ENCODE measurements at regions not wholly inside any gene's neighbourhood (a gene's known extent, or its start where the extent isn't known, plus 50 kb on each side); places are given as distances from the start of the nearest gene placed in this dataset.
"Not testable (repeated sequence)": the region's sequence is repeated elsewhere in the genome, so short reads cannot be mapped to it uniquely, and the experiment has no call there.

- ATAC-seq (no peak), DNase-seq (ENCODE audit: low spot score in 2 of 2) (no peak)
- Mint-ChIP-seq H3K27ac (no peak overlapping the region), H3K9me3 (peaks cover 3 to 10% of the 10 kb centered on the region in 2 donors), H3K36me3 (no peaks in the 10 kb centered on the region)
Observed at GRCh38 chr3:86887876-86888275, 103.1 kb downstream of the VGLL3 start.

DNA sequence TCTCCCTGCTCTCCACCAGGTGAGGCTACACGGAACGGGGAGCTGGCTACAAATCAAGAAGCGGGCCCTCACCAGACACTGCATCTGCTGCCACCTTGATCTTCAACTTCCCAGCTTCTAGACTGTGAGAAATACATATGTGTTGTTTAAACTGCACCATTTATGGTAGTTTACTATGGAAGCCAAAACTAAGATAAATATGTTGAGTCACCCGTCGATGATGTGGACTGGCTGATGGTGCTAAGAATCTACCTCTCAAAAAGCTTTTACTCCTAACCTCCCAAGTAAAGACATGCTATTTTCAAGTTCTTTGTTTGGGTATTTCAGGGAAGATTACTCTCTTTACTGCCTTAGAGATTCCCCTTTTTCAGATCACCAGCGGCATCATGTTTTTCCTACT lies 110.9 kb downstream of the VGLL3 start:
- Mint-ChIP-seq H3K27ac (no peak overlapping the region), H3K36me3 (no peaks in the 10 kb centered on the region), H3K9me3 (peaks cover 6 to 20% of the 10 kb centered on the region in 2 donors)
- ATAC-seq (no peak), DNase-seq (ENCODE audit: low spot score in 2 of 2) (no peak)

DNA sequence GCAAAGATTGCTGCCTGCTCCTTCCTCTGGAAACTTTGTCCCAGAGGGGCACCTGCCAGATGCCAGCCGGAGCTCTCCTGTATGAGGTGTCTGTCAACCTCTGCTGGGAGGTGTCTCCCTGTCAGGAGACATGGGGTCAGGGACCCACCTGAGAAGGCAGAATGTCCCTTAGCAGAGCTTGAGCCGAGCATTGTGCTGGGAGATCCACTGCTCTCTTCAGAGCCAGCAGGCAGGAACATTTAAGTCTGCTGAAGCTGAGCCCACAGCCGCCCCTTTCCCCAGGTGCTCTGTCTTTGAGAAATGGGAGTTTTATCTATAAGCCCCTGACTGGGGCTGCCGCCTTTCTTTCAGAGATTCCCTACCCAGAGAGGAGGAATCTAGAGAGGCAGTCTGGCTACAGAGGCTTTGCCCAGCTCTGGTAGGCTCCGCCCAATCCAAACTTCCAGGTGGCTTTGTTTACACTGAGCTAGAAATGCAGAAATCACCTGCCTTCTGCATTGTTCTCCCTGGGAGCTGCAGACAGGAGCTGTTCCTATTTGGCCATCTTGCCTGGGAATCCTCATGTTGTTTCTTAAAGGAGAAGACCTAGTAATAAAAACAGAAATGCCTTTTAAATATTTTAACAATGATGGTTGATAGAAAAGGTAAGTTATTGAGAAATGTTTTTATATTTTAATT lies 114.3 kb downstream of the VGLL3 start:
- peaks cover 15 to 18% of the 10 kb centered on the region in 2 donors for H3K9me3 Mint-ChIP-seq
- H3K27ac Mint-ChIP-seq; DNase-seq (ENCODE audit: low spot score in 2 of 2); H3K36me3 Mint-ChIP-seq; ATAC-seq: not testable (repeated sequence)

DNA sequence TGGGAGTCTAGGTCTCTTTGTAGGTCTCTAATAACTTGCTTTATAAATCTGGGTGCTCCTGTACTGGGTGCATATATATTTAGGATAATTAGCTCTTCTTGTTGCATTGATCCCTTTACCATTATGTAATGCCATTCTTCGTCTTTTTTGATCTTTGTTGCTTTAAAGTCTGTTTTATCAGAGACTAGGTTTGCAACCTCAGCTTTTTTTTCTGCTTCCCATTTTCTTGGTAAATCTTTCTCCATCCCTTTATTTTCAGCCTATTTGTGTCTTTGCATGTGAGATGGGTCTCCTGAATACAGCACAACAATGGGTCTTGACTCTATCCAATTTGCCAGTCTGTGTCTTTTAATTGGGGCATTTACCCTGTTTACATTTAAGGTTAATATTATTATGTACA lies 116.2 kb downstream of the VGLL3 start:
- DNase-seq (ENCODE audit: low spot score in 2 of 2); H3K27ac Mint-ChIP-seq; ATAC-seq; H3K36me3 Mint-ChIP-seq: not testable (repeated sequence)
- H3K9me3 Mint-ChIP-seq, result peaks cover 13 to 15% of the 10 kb centered on the region in 2 donors

- no peak for ATAC-seq
- DNase-seq (ENCODE audit: low spot score in 2 of 2), result no peak
- Mint-ChIP-seq H3K36me3 (peaks cover 0 to 5% of the 10 kb centered on the region in 2 donors), H3K27ac (no peak overlapping the region), H3K9me3 (peaks cover 9 to 15% of the 10 kb centered on the region in 2 donors)
Observed at GRCh38 chr3:86869566-86869965, 121.4 kb downstream of the VGLL3 start.

DNA sequence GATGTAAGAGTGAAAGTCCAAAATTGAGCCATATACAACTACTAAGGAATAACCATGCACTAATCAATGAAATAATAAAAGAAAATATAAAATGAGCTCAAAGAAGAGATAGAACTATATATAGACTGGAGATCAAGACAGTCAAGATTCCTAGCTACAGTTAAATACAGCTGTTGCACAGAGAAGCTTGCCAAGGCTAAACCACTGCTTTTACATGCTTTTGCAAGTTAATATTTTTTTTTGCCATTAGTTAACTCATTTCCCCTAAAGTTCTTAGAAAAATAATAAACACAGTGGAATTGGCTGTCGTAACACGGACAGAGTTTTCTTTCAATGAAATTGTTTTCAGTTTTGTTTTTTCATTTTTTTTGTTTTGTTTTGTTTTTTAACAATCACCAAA lies 123.0 kb downstream of the VGLL3 start:
- no peak for DNase-seq (ENCODE audit: low spot score in 2 of 2)
- ATAC-seq, result no peak
- no peak overlapping the region for H3K27ac Mint-ChIP-seq
- no peaks in the 10 kb centered on the region for H3K36me3 Mint-ChIP-seq
- peaks cover 9 to 10% of the 10 kb centered on the region in 2 donors for H3K9me3 Mint-ChIP-seq

DNA sequence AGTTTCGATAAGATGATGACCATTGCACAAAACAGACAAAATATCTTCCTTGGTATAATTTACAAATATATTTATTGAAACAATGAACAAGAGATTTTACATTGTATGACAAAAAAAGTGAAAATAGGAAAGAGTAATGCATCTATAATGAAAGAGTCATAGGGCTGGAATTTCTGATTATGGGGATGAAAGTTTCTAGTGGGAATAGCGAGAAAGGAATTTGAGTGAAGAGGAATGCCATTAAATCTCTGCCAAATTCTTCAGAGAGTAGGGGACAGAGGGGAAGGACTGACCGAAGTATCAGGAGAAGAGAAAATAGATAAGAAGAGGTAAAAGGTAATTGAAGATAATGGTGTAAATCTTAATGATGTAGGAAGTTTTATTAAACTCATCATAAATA lies 125.4 kb downstream of the VGLL3 start:
- DNase-seq (ENCODE audit: low spot score in 2 of 2) (no peak), ATAC-seq (no peak)
- Mint-ChIP-seq H3K27ac (no peak overlapping the region), H3K9me3 (peaks cover 11% of the 10 kb centered on the region in 2 donors), H3K36me3 (no peaks in the 10 kb centered on the region)

DNA sequence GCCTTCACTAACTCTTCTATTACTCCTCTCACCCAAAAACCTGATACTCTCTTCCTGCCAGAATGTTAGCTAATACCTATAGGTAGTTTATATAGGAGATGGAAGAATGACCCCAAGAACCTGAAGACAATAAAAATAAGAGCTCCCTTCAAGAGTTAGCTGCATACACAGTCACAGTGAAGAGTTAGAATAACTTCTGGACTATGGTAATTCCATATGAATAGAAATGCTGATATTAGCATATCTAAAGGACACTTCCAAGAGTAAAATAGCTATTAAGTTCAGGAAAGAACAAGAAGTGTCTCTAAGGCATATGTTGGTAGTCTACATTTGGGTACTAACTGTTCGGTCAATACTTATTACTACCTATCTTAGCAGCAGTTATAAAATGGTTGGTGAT lies 134.2 kb downstream of the VGLL3 start:
- H3K9me3 Mint-ChIP-seq, result peaks cover 0 to 12% of the 10 kb centered on the region in 2 donors
- DNase-seq (ENCODE audit: low spot score in 2 of 2), result no peak
- H3K36me3 Mint-ChIP-seq, result no peaks in the 10 kb centered on the region
- no peak for ATAC-seq
- no peak overlapping the region for H3K27ac Mint-ChIP-seq

DNA sequence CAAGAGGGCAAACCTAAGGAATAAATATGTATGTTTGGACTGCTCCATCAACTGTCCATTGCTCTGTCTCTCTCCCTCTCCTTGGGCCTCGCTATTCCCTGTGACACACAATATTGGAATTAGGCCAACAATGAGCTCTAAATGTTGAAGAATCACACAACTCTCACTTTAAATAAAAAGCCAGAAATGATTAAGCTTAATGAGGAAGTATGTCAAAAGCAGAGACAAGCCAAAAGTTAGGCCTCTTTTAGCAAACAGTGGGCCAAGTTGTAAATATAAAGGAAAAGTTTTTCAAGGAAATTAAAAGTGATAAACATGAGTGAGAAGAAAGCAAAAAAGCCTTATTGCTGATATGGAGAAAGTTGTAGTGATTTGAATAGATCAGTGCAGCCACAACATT lies 141.0 kb downstream of the VGLL3 start:
- Mint-ChIP-seq H3K36me3 (no peaks in the 10 kb centered on the region), H3K27ac (no peak overlapping the region), H3K9me3 (peaks cover 0 to 16% of the 10 kb centered on the region in 2 donors)
- DNase-seq (ENCODE audit: low spot score in 2 of 2) (no peak), ATAC-seq (no peak)

GRCh38 chr3:86845726-86846125 lies 145.2 kb downstream of the VGLL3 start:
- Mint-ChIP-seq H3K9me3 (peaks cover 4 to 12% of the 10 kb centered on the region in 2 donors), H3K36me3 (no peaks in the 10 kb centered on the region), H3K27ac (no peak overlapping the region)
- ATAC-seq, result no peak
- no peak for DNase-seq (ENCODE audit: low spot score in 2 of 2)

GRCh38 chr3:86838927-86839326 lies 152.0 kb downstream of the VGLL3 start:
- Mint-ChIP-seq H3K27ac (no peak overlapping the region), H3K36me3 (no peaks in the 10 kb centered on the region)

DNA sequence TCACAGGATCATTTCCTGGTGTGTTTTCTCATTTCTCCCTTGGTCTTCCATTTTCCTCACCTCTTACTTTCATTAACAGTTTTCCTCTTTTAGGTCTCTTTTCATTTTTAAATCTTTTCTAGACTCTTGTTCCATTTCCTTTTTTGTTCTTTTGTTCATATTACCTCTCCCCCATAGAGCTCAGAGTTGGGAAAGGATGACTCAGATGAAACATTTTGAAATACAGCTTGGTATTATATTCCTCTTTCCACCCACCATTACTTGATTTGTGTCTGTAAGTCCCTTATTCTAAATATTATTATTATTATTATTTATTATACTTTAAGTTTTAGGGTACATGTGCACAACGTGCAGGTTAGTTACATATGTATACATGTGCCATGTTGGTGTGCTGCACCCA lies 153.1 kb downstream of the VGLL3 start:
- H3K9me3 Mint-ChIP-seq, result peaks cover 8 to 11% of the 10 kb centered on the region in 2 donors
- no peak for DNase-seq (ENCODE audit: low spot score in 2 of 2)
- ATAC-seq, result no peak
- no peaks in the 10 kb centered on the region for H3K36me3 Mint-ChIP-seq
- no peak overlapping the region for H3K27ac Mint-ChIP-seq

More at GRCh38 chr3:86838927-86839326, 152.0 kb downstream of the VGLL3 start:
- DNase-seq (ENCODE audit: low spot score in 2 of 2), result no peak
- H3K9me3 Mint-ChIP-seq, result peaks cover 10 to 12% of the 10 kb centered on the region in 2 donors
- no peak for ATAC-seq

- DNase-seq (ENCODE audit: low spot score in 2 of 2) (no peak), ATAC-seq (no peak)
- Mint-ChIP-seq H3K27ac (no peak overlapping the region), H3K9me3 (peaks cover 26 to 28% of the 10 kb centered on the region in 2 donors), H3K36me3 (peaks cover 0 to 6% of the 10 kb centered on the region in 2 donors)
Observed at GRCh38 chr3:86830566-86830965, 160.4 kb downstream of the VGLL3 start.

GRCh38 chr3:86828751-86829150 lies 162.2 kb downstream of the VGLL3 start:
- no peak for ATAC-seq
- Mint-ChIP-seq H3K27ac (no peak overlapping the region), H3K9me3 (peaks cover 23 to 26% of the 10 kb centered on the region in 2 donors)

DNA sequence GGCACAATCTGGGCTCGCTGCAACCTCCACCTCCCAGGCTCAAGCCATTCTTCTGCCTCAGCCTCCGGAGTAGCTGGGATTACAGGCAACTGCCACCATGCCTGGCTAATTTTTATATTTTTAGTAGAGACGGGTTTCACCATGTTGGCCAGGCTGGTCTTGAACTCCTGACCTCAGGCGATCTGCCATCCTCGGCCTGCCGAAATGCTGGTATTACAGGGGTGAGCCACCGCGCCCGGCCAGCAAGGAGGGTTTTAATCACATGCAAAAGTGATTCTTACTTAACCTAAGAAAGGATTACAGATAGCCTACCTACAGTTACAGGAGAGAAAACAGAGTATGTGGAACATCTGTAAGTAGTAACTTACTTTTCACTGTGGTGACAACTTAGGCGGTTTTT lies 163.4 kb downstream of the VGLL3 start:
- peaks cover 19 to 21% of the 10 kb centered on the region in 2 donors for H3K9me3 Mint-ChIP-seq
- not testable (repeated sequence) for DNase-seq (ENCODE audit: low spot score in 2 of 2); H3K36me3 Mint-ChIP-seq; ATAC-seq; H3K27ac Mint-ChIP-seq

More at GRCh38 chr3:86828751-86829150, 162.2 kb downstream of the VGLL3 start:
- no peak for DNase-seq (ENCODE audit: low spot score in 2 of 2)
- H3K36me3 Mint-ChIP-seq, result peaks cover 0 to 6% of the 10 kb centered on the region in 2 donors

DNA sequence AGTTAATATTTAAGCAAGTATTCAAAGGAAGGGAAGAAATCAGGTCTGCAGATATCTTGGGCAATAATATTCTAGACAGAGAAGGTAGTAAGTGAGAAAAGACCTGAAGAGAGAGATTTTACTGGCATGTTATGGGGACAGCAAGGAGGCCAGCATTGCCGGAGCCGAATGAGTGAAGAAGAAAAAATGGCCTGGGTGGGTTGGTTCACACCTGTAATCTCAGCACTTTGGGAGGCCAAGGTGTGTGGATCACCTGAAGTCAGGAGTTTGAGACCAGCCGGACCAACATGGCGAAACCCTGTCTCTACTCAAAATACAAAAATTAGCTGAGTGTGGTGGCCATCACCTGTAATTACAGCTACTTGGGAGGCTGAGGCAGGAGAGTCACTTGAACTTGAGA lies 164.7 kb downstream of the VGLL3 start:
- Mint-ChIP-seq H3K27ac (no peak overlapping the region), H3K36me3 (peaks cover 0 to 6% of the 10 kb centered on the region in 2 donors), H3K9me3 (peaks cover 19 to 25% of the 10 kb centered on the region in 2 donors)
- ATAC-seq (no peak), DNase-seq (ENCODE audit: low spot score in 2 of 2) (no peak)

DNA sequence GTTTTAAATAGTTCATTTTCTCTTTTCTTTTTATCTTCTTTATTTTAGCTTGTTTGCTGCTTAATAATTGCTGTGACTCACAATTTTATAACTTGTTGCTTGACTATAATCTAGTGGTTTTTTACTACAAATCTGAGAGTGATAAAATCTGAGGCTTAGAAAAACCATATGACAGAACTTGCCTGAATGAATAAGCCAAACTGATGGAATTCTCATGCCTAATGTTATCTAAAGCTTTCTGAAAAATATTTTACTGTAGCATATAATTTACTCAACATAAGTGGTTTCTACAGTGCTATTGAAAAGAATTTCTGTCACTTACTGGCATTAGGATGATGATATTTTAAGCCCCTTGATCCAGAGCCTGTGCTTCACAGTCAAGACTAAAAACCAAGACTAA lies 175.1 kb downstream of the VGLL3 start:
- no peak for DNase-seq (ENCODE audit: low spot score in 2 of 2)
- Mint-ChIP-seq H3K36me3 (no peaks in the 10 kb centered on the region), H3K27ac (no peak overlapping the region), H3K9me3 (peaks cover 0 to 1% of the 10 kb centered on the region in 2 donors)
- no peak for ATAC-seq
